Parathyroid adenoma (tissue), 2 donors: ENCODE measurements at regions not wholly inside any gene's neighbourhood (a gene's known extent, or its start where the extent isn't known, plus 50 kb on each side); places are given as distances from the start of the nearest gene placed in this dataset.

Source experiments
- H2AFZ ChIP-seq: fragments of 300-600 bp; sonication (generic); one replicate; pipeline ENCODE4 v1.7.0; 2017; ENCODE audit warnings: antibody characterized with exemption, mild to moderate bottlenecking
- H3K27ac ChIP-seq: fragments of 300-600 bp; sonication (generic); one replicate; pipeline ENCODE4 v1.7.0; 2017
- H3K27me3 ChIP-seq: fragments of 300-600 bp; sonication (generic); one replicate; pipeline ENCODE4 v1.7.0; 2017; ENCODE audit warnings: low read length; ENCODE audit not compliant: control insufficient read depth, insufficient read depth
- H3K36me3 ChIP-seq: fragments of 300-600 bp; sonication (generic); one replicate; pipeline ENCODE4 v1.7.0; 2017; ENCODE audit warnings: low read length; ENCODE audit not compliant: control insufficient read depth, insufficient read depth
- H3K4me1 ChIP-seq: fragments of 300-600 bp; sonication (generic); one replicate; pipeline ENCODE4 v1.7.0; 2017; ENCODE audit warnings: control low read depth
- H3K4me2 ChIP-seq: fragments of 300-600 bp; sonication (generic); one replicate; pipeline ENCODE4 v1.7.0; 2017; ENCODE audit warnings: low read length
- H3K4me3 ChIP-seq: fragments of 300-600 bp; sonication (generic); one replicate; pipeline ENCODE4 v1.7.0; 2017; ENCODE audit warnings: low read depth, low read length
- H3K79me2 ChIP-seq: fragments of 300-600 bp; sonication (generic); one replicate; pipeline ENCODE4 v1.7.0; 2017; ENCODE audit warnings: control low read depth
- H3K9ac ChIP-seq: fragments of 300-600 bp; sonication (generic); one replicate; pipeline ENCODE4 v1.7.0; 2017; ENCODE audit warnings: mild to moderate bottlenecking
- H3K9me3 ChIP-seq: fragments of 300-600 bp; sonication (generic); one replicate; pipeline ENCODE4 v1.7.0; 2017; ENCODE audit warnings: low read length; ENCODE audit not compliant: control insufficient read depth
- CTCF ChIP-seq: fragments of 300-600 bp; sonication (generic); IDR thresholded peaks from one replicate; pipeline ENCODE4 v1.7.0; 2017; ENCODE audit warnings: antibody characterized with exemption, mild to moderate bottlenecking
- donor health status: primary hyperparathyroidism.

GRCh38 chr20:1776681-1777475 lies 118.3 kb upstream of the SIRPA start:
- Histone ChIP-seq H3K9me3 (no peaks in the 10 kb centered on the region), H3K27me3 (no peaks in the 10 kb centered on the region), H3K27ac (peak overlapping the region; percentile 0), H3K4me3 (peak overlapping the region; percentile 64), H3K36me3 (no peaks in the 10 kb centered on the region), H3K4me2 (peak overlapping the region; percentile 85), H2AFZ (peak overlapping the region; percentile 75), H3K4me1 (peaks cover 5% of the 10 kb centered on the region), H3K9ac (peak overlapping the region; percentile 31), H3K79me2 (no peaks in the 10 kb centered on the region)
- peak; percentile 91 for TF ChIP-seq CTCF

- no peaks in the 10 kb centered on the region for H3K9me3 ChIP-seq
- H3K27me3 ChIP-seq, result no peaks in the 10 kb centered on the region
- H3K36me3 ChIP-seq, result no peaks in the 10 kb centered on the region
- no peak for TF ChIP-seq CTCF
- no peak overlapping the region for H3K4me3 ChIP-seq
- peaks cover 5% of the 10 kb centered on the region for H3K4me1 ChIP-seq
- no peak overlapping the region for H3K9ac ChIP-seq
- H3K4me2 ChIP-seq, result no peak overlapping the region
- no peak overlapping the region for H3K27ac ChIP-seq
- H2AFZ ChIP-seq, result no peak overlapping the region
- no peaks in the 10 kb centered on the region for H3K79me2 ChIP-seq
Measured at GRCh38 chr20:1775117-1775516, 117.5 kb upstream of the SIRPG start.

GRCh38 chr20:1774479-1774878 lies 116.9 kb upstream of the SIRPG start:
- H3K36me3 ChIP-seq, result no peaks in the 10 kb centered on the region
- H3K9me3 ChIP-seq, result no peaks in the 10 kb centered on the region
- no peak overlapping the region for H3K4me2 ChIP-seq
- H3K27me3 ChIP-seq, result no peaks in the 10 kb centered on the region
- H3K4me1 ChIP-seq, result peaks cover 5% of the 10 kb centered on the region
- no peaks in the 10 kb centered on the region for H3K79me2 ChIP-seq
- TF ChIP-seq CTCF, result no peak
- no peak overlapping the region for H3K4me3 ChIP-seq
- H3K27ac ChIP-seq, result no peak overlapping the region
- H3K9ac ChIP-seq, result no peak overlapping the region
- H2AFZ ChIP-seq, result no peak overlapping the region

- no peak for TF ChIP-seq CTCF
- Histone ChIP-seq H3K27ac (no peak overlapping the region), H2AFZ (no peak overlapping the region), H3K79me2 (no peaks in the 10 kb centered on the region), H3K36me3 (no peaks in the 10 kb centered on the region), H3K4me2 (no peak overlapping the region), H3K4me1 (peaks cover 5% of the 10 kb centered on the region), H3K27me3 (no peaks in the 10 kb centered on the region), H3K9ac (no peak overlapping the region), H3K4me3 (no peak overlapping the region), H3K9me3 (no peaks in the 10 kb centered on the region)
Measured at GRCh38 chr20:1773816-1774215, 116.2 kb upstream of the SIRPG start.

GRCh38 chr20:1769491-1769890 lies 111.9 kb upstream of the SIRPG start:
- Histone ChIP-seq H3K27ac (no peak overlapping the region), H2AFZ (no peak overlapping the region), H3K79me2 (no peaks in the 10 kb centered on the region), H3K27me3 (no peaks in the 10 kb centered on the region), H3K4me2 (no peak overlapping the region), H3K9me3 (no peaks in the 10 kb centered on the region), H3K36me3 (no peaks in the 10 kb centered on the region), H3K4me3 (no peak overlapping the region), H3K4me1 (no peaks in the 10 kb centered on the region), H3K9ac (no peak overlapping the region)
- no peak for TF ChIP-seq CTCF
